GM23248 (cell line): ENCODE measurements at regions not wholly inside any gene's neighbourhood (a gene's known extent, or its start where the extent isn't known, plus 50 kb on each side); places are given as distances from the start of the nearest gene placed in this dataset.
A peak's percentile ranks its signal among the peaks of the same experiment; 100 is the strongest.

Source experiments
- DNase-seq: peaks from one replicate; pipeline ENCODE4 v3.0.0-alpha.2; 2015
- H2AFZ ChIP-seq: fragments of 200-600 bp; sonication (generic); 2 replicates; pipeline ENCODE4 v1.6.1; 2016; ENCODE audit warnings: antibody characterized with exemption
- H3F3A ChIP-seq: fragments of 200-600 bp; sonication (generic); 2 replicates; pipeline ENCODE4 v1.6.1; 2016; ENCODE audit warnings: mild to moderate bottlenecking, antibody characterized with exemption, mixed run types; ENCODE audit not compliant: insufficient read depth
- H3K27ac ChIP-seq: fragments of 200-600 bp; sonication (generic); 2 replicates; pipeline ENCODE4 v1.5.1; 2016; ENCODE audit warnings: mild to moderate bottlenecking
- H3K27me3 ChIP-seq: fragments of 200-600 bp; sonication (generic); replicated peaks from 2 replicates; pipeline ENCODE4 v1.6.1; 2016; ENCODE audit warnings: mild to moderate bottlenecking; ENCODE audit not compliant: insufficient read depth
- H3K36me3 ChIP-seq: fragments of 200-600 bp; sonication (generic); 2 replicates; pipeline ENCODE4 v1.6.1; 2016; ENCODE audit warnings: low read depth, mild to moderate bottlenecking
- H3K4me1 ChIP-seq: fragments of 200-600 bp; sonication (generic); 2 replicates; pipeline ENCODE4 v1.6.1; 2016; ENCODE audit warnings: mild to moderate bottlenecking; ENCODE audit not compliant: insufficient read depth
- H3K4me2 ChIP-seq: fragments of 200-600 bp; sonication (generic); one replicate; pipeline ENCODE4 v1.6.1; 2016; ENCODE audit warnings: mild to moderate bottlenecking; ENCODE audit not compliant: unreplicated experiment
- H3K4me3 ChIP-seq: fragments of 200-600 bp; sonication (generic); 2 replicates; pipeline ENCODE4 v1.5.1; 2016; ENCODE audit warnings: mild to moderate bottlenecking
- H3K79me2 ChIP-seq: fragments of 200-600 bp; sonication (generic); 2 replicates; pipeline ENCODE4 v1.6.1; 2016; ENCODE audit warnings: mild to moderate bottlenecking; ENCODE audit not compliant: insufficient read depth
- H3K9ac ChIP-seq: fragments of 200-600 bp; sonication (generic); 2 replicates; pipeline ENCODE4 v1.6.1; 2016; ENCODE audit warnings: mild to moderate bottlenecking
- H3K9me2 ChIP-seq: fragments of 200-600 bp; sonication (generic); 2 replicates; pipeline ENCODE4 v1.6.1; 2016; ENCODE audit warnings: mixed run types, mild to moderate bottlenecking, moderate library complexity; ENCODE audit not compliant: insufficient read depth
- H3K9me3 ChIP-seq: fragments of 200-600 bp; sonication (generic); one replicate; pipeline ENCODE4 v1.6.1; 2017; ENCODE audit warnings: low read depth
- H4K20me1 ChIP-seq: fragments of 200-600 bp; sonication (generic); 2 replicates; pipeline ENCODE4 v1.6.0; 2016; ENCODE audit not compliant: insufficient read depth
- EZH2 ChIP-seq: fragments of 200-600 bp; sonication (generic); IDR thresholded peaks from 2 replicates; pipeline ENCODE4 v1.6.1; 2018; ENCODE audit warnings: antibody characterized with exemption, mild to moderate bottlenecking; ENCODE audit not compliant: insufficient read depth, poor library complexity, severe bottlenecking
- EZH2phosphoT487 ChIP-seq: fragments of 200-600 bp; sonication (generic); IDR thresholded peaks from 2 replicates; pipeline ENCODE4 v1.6.1; 2018; ENCODE audit warnings: antibody characterized with exemption, moderate library complexity, mild to moderate bottlenecking, low read depth; ENCODE audit not compliant: insufficient read depth
- WGBS, 2 experiments: methylation state at CpG; one replicate each; pipeline ENCODE4 v1.1.6; 2015 to 2017; ENCODE audit warnings: low lambda C conversion rate in 2 of 2, low coverage in 1 of 2; ENCODE audit errors: missing lambda C conversion rate in 2 of 2; 5-methylcytosine and 5-hydroxymethylcytosine counted together
- in situ Hi-C: fragments of 300-500 bp; cut with MboI; formaldehyde crosslinking; loops from 2 replicates; pipeline ENCODE4 v1.15.0; 2020

DNA sequence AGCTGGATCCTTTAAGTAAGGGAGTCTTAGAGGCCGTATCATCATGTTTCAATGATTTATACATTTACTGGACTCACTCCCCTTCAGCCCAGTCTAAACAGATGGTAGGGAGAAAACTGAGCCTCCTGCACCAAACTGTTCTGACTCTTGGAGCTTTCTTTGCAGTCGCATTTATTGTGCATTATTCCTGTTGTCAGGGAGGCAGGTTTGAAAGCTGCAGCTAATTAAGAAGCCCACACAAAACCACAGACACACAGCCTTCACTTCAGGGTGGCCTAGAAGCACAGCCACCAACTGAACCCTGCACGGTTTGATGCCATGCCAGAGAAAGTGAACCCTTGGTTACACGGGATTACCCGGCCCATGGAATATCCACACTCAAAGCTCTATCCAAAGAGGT lies 911.0 kb downstream of the UQCRFS1 start:
- Histone ChIP-seq H3K9ac (no peak overlapping the region), H3K4me1 (peaks cover 4% of the 10 kb centered on the region), H4K20me1 (no peaks in the 10 kb centered on the region), H3K9me2 (no peaks in the 10 kb centered on the region), H2AFZ (no peak overlapping the region), H3F3A (peaks cover 9% of the 10 kb centered on the region), H3K4me3 (no peak overlapping the region), H3K27ac (no peak overlapping the region), H3K9me3 (no peaks in the 10 kb centered on the region), H3K36me3 (no peaks in the 10 kb centered on the region), H3K79me2 (no peaks in the 10 kb centered on the region), H3K27me3 (no peaks in the 10 kb centered on the region), H3K4me2 (no peak overlapping the region)
- TF ChIP-seq EZH2 (no peak), EZH2phosphoT487 (no peak)
- in situ Hi-C loops: no loop called here
- DNase-seq: no peak
- 66 to 71% methylated on average over 5 of the region's 5 CpGs for WGBS, 2 experiments

DNA sequence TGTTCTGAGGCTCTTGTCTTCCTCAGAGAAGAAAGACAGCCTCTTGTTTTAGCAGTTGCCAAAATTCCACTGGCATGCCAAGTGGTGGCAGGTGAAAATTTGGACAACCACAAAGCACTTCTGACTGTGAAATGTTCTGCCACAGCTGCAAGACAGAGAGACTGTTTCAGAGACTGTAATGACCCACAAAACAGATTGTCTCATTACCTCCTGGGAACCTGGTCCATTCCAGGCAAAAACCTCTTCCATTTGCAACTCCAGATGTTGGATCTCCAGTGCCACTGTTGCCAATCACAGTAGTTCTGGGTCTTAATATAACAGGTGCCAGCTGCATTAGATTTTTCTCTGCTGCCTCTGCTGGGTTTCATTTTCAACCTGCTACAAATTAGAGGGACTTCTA lies 911.5 kb downstream of the UQCRFS1 start:
- H2AFZ ChIP-seq: no peak overlapping the region
- H3K4me3 ChIP-seq: no peak overlapping the region
- no peaks in the 10 kb centered on the region for H3K9me3 ChIP-seq

DNA sequence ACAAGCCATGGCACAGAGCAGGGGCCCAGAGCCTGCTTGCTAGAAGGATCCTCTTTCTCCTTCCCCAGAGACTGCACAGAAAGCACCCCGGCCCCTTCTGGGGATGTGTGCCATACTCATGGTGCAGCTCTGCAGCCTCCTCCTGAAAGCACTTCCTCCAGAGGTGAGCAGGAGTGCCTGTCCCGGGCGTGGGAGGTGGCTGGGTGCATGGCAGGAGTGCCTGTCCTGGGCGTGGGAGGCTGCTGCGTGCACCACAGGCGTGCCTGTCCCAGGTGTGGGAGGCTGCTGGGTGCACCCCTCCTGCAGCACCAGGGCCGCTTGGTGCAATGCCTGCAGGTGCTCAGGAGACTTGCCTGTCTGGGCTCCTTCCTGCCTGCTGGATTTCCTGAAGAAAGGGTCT lies 913.3 kb downstream of the UQCRFS1 start:
- in situ Hi-C loops: no loop called here
- no peak overlapping the region for H3K27ac ChIP-seq
- no peaks in the 10 kb centered on the region for H4K20me1 ChIP-seq
- no peaks in the 10 kb centered on the region for H3K9me2 ChIP-seq
- no peaks in the 10 kb centered on the region for H3K27me3 ChIP-seq
- H3K9me3 ChIP-seq: no peaks in the 10 kb centered on the region
- WGBS, 2 experiments: 79 to 83% methylated on average over 7 of the region's 7 CpGs
- H3F3A ChIP-seq: peaks cover 26% of the 10 kb centered on the region
- no peak for DNase-seq
- no peak overlapping the region for H3K4me2 ChIP-seq
- H3K4me3 ChIP-seq: no peak overlapping the region
- no peaks in the 10 kb centered on the region for H3K79me2 ChIP-seq
- no peak overlapping the region for H2AFZ ChIP-seq
- H3K9ac ChIP-seq: no peak overlapping the region
- H3K4me1 ChIP-seq: peaks cover 23% of the 10 kb centered on the region
- no peaks in the 10 kb centered on the region for H3K36me3 ChIP-seq
- no peak for TF ChIP-seq EZH2
- TF ChIP-seq EZH2phosphoT487: no peak

More for the DNA sequence above, 911.5 kb downstream of the UQCRFS1 start:
- Histone ChIP-seq H3K27me3 (no peaks in the 10 kb centered on the region), H3K4me2 (no peak overlapping the region), H3F3A (peaks cover 12% of the 10 kb centered on the region), H3K36me3 (no peaks in the 10 kb centered on the region), H3K27ac (no peak overlapping the region), H3K9ac (no peak overlapping the region), H3K9me2 (no peaks in the 10 kb centered on the region), H3K79me2 (no peaks in the 10 kb centered on the region), H4K20me1 (no peaks in the 10 kb centered on the region), H3K4me1 (peaks cover 8% of the 10 kb centered on the region)
- TF ChIP-seq EZH2phosphoT487 (no peak), EZH2 (no peak)
- in situ Hi-C loops: no loop called here
- no peak for DNase-seq

DNA sequence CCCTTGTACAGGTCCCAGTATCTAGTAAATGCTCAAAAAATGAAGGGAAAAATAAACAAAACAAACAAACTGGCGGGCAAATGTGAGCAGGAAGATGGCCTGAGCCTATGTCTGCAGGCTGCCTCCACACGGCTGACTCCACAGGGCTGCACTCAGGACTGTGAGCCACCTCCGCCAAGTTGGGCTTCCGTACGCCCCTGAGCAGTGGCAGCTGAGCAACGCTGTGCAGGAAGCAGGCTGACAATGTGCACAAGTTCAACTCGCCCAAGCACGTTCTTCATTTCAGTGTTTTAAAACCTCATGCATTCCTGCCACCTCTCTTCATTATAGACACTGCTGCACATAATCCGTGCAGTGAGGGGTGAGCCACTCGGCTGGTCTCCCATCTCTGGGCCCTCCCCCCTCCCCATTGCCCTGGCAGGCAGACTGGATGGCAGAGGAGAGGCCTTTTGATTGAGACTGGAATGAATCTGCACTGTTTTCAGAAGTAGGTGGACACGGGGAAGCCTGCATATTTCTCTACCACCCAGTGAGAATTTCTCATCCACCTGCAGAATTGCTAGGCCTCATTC lies 915.3 kb downstream of the UQCRFS1 start:
- no peak overlapping the region for H3K27ac ChIP-seq
- no peak for DNase-seq
- H3K4me1 ChIP-seq: peaks cover 31% of the 10 kb centered on the region
- H3K79me2 ChIP-seq: no peaks in the 10 kb centered on the region
- H3K36me3 ChIP-seq: no peaks in the 10 kb centered on the region
- H2AFZ ChIP-seq: no peak overlapping the region
- no peaks in the 10 kb centered on the region for H3K9me2 ChIP-seq
- H3K9ac ChIP-seq: no peak overlapping the region
- in situ Hi-C loops: no loop called here
- H3K4me2 ChIP-seq: no peak overlapping the region
- H3F3A ChIP-seq: peaks cover 23% of the 10 kb centered on the region
- H4K20me1 ChIP-seq: no peaks in the 10 kb centered on the region
- WGBS, 2 experiments: 78 to 82% methylated on average over 11 of the region's 11 CpGs
- H3K27me3 ChIP-seq: no peaks in the 10 kb centered on the region
- H3K9me3 ChIP-seq: no peaks in the 10 kb centered on the region
- H3K4me3 ChIP-seq: no peak overlapping the region
- TF ChIP-seq EZH2phosphoT487 (no peak), EZH2 (no peak)

DNA sequence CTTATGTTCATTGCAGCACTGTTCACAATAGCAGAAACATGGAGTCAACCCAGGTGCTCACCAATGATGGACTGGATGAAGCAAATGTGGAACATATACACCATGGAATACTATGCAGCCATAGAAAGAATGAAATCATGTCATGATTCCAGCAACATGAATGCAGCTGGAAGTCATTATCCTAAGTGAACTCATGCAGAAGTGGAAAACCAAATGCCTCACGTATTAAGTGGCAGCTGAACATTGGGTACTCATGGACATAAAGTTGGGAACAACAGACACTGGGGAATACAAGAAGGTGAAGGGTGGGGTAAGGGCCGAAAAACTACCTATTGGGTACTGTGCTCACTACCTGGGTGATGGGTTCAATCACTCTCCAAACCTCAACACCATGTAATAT lies 915.9 kb downstream of the UQCRFS1 start:
- H3K27me3 ChIP-seq: no peaks in the 10 kb centered on the region
- H3F3A ChIP-seq: peaks cover 23% of the 10 kb centered on the region
- no peaks in the 10 kb centered on the region for H4K20me1 ChIP-seq
- peaks cover 31% of the 10 kb centered on the region for H3K4me1 ChIP-seq
- 37 to 40% methylated on average over 2 of the region's 2 CpGs for whole genome bisulfite sequencing, 2 experiments
- no peaks in the 10 kb centered on the region for H3K9me3 ChIP-seq
- no peak overlapping the region for H2AFZ ChIP-seq
- peak overlapping the region; percentile 16 for H3K4me2 ChIP-seq
- no peaks in the 10 kb centered on the region for H3K79me2 ChIP-seq
- H3K4me3 ChIP-seq: no peak overlapping the region
- H3K36me3 ChIP-seq: no peaks in the 10 kb centered on the region
- in situ Hi-C loops: no loop called here
- H3K27ac ChIP-seq: peak overlapping the region; percentile 24; the same call in 1 of the 2 replicates
- DNase-seq: peak; percentile 60
- TF ChIP-seq EZH2: no peak
- no peak for TF ChIP-seq EZH2phosphoT487
- H3K9ac ChIP-seq: no peak overlapping the region
- no peaks in the 10 kb centered on the region for H3K9me2 ChIP-seq
